HEK293T (cell line): ENCODE measurements at regions not wholly inside any gene's neighbourhood (a gene's known extent, or its start where the extent isn't known, plus 50 kb on each side); places are given as distances from the start of the nearest gene placed in this dataset.

ENCODE experiments used
- BHLHE40 ChIP-seq: fragments of 450-650 bp; IDR thresholded peaks from 2 replicates; pipeline ENCODE4 v1.6.1; 2016; ENCODE audit warnings: mild to moderate bottlenecking, moderate library complexity, borderline replicate concordance
- ELF4 ChIP-seq: fragments of 450-650 bp; IDR thresholded peaks from 2 replicates; pipeline ENCODE4 v1.6.1; 2017; ENCODE audit warnings: antibody characterized with exemption
- FOXA1 ChIP-seq: fragments of 450-650 bp; IDR thresholded peaks from 2 replicates; pipeline ENCODE4 v1.6.1; 2016; ENCODE audit warnings: mild to moderate bottlenecking
- NFRKB ChIP-seq: fragments of 450-650 bp; IDR thresholded peaks from 2 replicates; pipeline ENCODE4 v1.6.1; 2016; ENCODE audit warnings: mild to moderate bottlenecking, moderate library complexity
- SP1 ChIP-seq: fragments of 450-650 bp; IDR thresholded peaks from 2 replicates; pipeline ENCODE4 v1.6.1; 2017

DNA sequence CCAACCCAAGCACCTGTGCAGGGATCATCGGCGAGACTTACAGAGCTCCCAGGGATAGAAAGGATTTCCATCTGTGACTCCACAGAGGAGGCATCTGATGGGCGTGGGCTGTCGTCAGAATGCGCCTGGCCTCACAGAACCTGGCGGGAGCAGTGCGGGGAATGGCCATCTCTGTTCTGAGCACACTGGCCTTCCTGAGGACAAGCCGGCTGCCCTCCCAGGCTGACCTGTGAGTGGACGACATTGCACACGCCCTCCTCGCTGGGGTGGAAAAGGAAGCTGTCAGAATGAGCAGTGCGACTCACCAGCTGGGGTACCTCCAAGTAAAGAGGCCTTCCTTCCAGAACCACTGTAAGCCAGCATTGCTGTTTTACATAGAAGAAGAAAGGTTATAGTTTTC, 234.6 kb upstream of the PITRM1 start:
- TF ChIP-seq SP1 (no peak), NFRKB (no peak), FOXA1 (no peak), ELF4 (no peak), BHLHE40 (no peak)
